ENCODE measurements at regions not wholly inside any gene's neighbourhood (a gene's known extent, or its start where the extent isn't known, plus 50 kb on each side); places are given as distances from the start of the nearest gene placed in this dataset.

- DNase-seq (ENCODE audit: low read depth in 4 of 4, low spot score in 3 of 4) = no peak
These were observed 309.7 kb upstream of the PLET1 start for GRCh38 chr11:112570333-112570732.

DNA sequence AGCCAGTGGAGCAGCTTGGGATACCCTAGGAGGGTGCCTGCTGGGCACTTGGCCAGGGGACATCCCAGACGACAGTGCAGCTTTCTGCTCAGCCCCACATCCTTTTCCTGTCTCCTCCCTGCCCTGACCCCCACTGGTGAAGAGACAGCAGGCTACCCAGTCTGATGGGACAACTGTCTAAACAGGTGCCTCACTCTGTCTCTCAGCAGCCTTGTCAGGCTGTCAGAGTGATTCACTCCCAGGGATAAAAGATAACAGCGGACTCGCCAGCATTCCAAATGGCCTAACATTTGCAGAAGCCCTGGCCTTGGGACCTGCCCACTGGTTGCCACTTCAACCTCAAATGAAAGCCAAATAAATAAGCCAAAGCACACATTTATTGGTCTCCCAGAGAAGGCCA, 318.6 kb upstream of the PLET1 start:
- no peak for DNase-seq (ENCODE audit: low read depth in 4 of 4, low spot score in 3 of 4)

- no peak for DNase-seq (ENCODE audit: low read depth in 4 of 4, low spot score in 3 of 4)
These were observed 320.2 kb upstream of the PLET1 start for GRCh38 chr11:112580864-112581263.

- DNase-seq (ENCODE audit: low read depth in 4 of 4, low spot score in 3 of 4) = no peak
These were observed 321.1 kb upstream of the PLET1 start for GRCh38 chr11:112581747-112582146.

GRCh38 chr11:112582366-112582765, 321.7 kb upstream of the PLET1 start:
- DNase-seq (ENCODE audit: low read depth in 4 of 4, low spot score in 3 of 4) = no peak

GRCh38 chr11:112583261-112583893, 322.7 kb upstream of the PLET1 start:
- DNase-seq (ENCODE audit: low read depth in 4 of 4, low spot score in 3 of 4) = no peak

DNA sequence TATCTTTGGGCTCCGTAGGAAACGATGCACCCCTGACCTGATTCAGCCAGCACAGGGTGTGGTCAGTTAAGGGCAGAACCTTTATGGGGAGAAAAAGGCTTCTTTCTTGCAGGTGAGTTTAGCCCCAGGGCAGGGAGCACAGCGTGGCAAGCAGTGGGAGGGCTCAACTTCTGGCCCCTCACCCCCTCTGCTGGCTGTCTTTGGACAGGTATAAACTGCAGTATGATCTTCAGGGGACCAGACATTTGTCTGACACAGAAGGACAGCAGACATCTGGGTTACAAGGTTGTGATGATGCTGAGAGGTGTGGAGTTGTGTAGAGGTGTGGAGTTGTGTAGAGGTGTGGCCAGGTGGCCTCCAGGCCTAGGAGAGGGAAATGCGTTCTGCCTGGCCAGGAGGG, 324.0 kb upstream of the PLET1 start:
- no peak for DNase-seq (ENCODE audit: low read depth in 4 of 4, low spot score in 3 of 4)

DNA sequence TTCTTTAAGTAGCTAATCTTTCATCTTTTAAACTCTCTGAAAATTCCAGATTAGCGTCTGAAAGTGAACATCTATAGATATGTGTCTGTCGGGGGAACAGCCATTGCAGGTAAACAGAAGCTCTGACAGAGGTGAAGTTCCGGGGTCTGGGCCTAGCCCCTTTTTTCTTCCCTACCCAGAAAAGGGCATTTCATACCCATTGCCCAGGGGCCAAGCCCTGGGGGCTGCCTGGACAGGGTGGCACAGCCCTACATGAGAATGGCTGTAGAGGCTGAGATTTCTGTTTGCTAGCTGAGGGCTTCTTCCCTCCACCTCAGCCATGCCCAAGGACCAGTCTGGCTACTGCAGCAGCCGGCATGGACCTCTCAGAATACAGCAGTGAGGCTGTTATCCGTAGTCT, 327.0 kb upstream of the PLET1 start:
- no peak for DNase-seq (ENCODE audit: low read depth in 4 of 4, low spot score in 3 of 4)

- peak; percentile 69 to 84 (median 80) for DNase-seq (ENCODE audit: low read depth in 4 of 4, low spot score in 3 of 4)
These were observed 327.6 kb upstream of the PLET1 start for GRCh38 chr11:112588252-112588694.

DNA sequence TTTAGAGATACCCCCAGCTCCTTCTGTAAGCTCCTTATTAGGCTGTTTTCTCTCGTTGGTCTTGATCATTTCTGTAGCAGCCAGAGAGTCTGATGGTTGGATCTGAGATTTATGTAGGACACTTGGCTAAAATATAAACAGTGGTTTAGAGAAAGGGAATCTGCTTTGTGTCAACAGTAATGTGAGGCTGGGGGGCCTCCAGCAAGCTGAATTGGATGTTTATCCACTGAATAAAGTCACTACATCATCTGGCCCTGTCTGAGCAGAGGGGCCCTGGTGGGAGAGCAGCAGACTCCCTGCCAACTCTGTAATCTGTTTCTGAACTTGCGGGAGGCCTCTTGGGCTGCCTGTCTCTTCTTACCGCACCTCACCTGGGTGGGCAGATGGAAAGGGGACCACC, 328.5 kb upstream of the PLET1 start:
- no peak for DNase-seq (ENCODE audit: low read depth in 4 of 4, low spot score in 3 of 4)

DNA sequence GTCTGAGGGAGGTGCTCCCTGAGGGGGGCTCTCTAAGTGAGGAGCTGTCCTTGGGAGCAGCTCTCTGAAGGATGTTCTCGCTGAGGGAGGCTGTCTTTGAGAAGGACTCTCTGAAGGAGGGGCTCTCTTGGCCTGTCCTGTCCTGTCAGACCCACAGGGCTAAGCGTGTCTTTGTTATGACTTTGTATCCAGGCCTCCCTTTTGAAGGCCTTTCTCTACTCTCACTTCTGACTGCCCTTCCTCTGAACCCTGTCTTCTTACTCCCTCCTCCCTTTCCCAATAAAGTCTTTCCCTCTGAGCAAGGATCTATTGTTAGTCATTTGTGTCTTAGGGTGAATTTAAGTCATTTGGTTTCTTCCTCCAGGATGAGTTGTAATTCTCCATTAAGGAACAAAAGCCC, 330.1 kb upstream of the PLET1 start:
- no peak for DNase-seq (ENCODE audit: low read depth in 4 of 4, low spot score in 3 of 4)

- no peak for DNase-seq (ENCODE audit: low read depth in 4 of 4, low spot score in 3 of 4)
These were observed 332.8 kb upstream of the PLET1 start for GRCh38 chr11:112593440-112593839.

- no peak for DNase-seq (ENCODE audit: low read depth in 4 of 4, low spot score in 3 of 4)
These were observed 335.7 kb upstream of the PLET1 start for GRCh38 chr11:112596324-112596723.

DNA sequence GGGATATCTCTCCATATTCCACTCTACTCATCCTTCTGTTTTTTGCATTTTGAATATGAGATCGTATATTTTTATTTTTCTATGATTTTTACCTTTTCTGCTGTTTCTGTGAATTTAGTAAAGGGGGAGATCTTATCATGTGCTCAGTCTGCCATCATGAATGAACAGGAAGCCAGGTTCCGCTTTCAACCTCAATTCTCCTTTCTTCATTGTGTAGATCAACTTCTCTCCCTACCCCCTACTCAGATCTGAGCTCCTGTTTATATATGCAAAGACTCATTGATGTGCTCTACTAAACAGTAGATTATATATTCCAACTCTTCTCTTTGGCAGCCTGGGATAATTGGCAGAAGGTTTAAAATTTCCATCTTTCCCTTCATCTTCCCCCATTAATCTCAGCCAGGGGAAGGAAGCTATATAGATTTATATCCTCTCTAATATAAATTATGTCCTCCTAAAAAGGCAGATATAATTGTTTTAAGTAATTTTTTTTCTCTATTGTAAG, 336.7 kb upstream of the PLET1 start:
- DNase-seq (ENCODE audit: low read depth in 4 of 4, low spot score in 3 of 4) = no peak

GRCh38 chr11:112599265-112599664, 338.6 kb upstream of the PLET1 start:
- DNase-seq (ENCODE audit: low read depth in 4 of 4, low spot score in 3 of 4) = no peak

DNA sequence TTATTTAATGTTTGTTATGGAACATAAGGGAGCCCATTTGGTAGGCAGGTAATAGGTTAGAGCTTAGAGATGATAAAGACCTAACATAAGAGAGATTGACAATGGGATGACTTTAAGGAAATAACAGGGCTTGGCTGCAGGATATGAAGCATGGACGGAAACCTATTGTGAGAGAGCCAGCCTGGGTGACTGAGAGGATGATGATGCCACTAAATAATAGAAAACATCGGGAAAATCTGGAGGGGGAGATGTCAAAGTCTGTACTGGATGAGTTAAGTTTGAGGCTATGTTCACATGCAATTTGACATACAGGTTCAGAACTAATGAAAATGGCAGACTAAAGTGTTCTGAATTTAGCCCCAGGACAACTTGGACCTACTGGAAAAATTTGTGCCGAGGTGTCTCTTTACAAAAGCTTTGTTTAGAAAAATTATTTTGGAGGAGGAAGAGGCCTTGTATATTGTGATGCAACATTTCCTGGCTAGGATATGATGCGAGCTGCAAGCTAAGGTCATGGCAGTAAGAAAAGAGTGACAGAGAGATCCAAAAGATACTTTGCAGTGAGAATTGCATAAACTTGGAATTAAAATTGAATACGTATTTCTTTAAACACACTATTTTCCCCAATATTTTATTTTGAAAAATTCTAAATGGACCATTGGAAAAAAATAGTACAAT, 339.3 kb upstream of the PLET1 start:
- DNase-seq (ENCODE audit: low read depth in 4 of 4, low spot score in 3 of 4) = no peak

DNA sequence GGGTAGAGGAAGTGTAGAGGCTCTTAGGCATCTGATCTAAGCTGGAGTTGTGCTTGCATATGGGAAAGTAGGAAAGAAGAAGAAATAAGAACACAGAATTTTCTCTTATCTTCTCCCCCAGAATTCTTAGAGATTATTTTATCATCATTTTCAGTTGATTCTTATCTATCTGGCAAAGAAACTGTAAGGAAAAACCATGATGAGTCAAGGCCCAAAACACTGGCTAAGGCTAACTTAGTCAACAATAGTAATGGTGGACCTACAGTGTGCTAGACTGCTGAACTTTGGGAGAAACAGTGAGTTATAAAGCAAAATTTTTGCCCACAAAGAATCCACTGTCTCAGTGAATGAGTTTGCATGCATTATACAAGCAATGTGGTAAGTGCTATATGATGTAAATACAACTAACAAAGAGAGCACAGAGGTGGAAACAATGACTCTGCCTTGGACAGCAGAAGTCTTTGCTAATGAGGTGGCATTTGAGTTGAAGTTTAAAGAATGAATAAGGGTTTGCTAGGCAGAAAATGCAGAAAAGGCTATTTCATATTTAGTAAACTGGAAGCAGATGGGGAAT, 344.5 kb upstream of the PLET1 start:
- no peak for DNase-seq (ENCODE audit: low read depth in 4 of 4, low spot score in 3 of 4)

DNA sequence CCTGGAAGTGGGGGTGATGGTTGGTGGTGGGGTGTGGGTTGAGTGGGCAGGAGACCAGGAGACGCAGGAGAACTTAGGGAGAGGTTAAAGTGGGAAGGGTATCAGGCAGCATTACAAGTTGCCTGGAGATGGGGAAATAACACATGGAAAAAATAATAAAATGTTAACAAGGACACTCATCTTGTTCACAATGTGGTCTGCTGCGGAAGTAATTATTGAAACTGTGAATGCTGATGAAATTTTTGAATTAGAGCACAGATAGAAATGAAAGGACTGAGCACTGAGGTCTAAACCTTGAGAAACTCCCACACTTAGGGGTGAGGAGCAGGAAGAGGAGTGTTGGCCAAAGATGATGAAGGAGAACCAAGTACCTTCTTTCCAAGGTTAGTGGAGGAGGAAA, 346.0 kb upstream of the PLET1 start:
- no peak for DNase-seq (ENCODE audit: low read depth in 4 of 4, low spot score in 3 of 4)

- no peak for DNase-seq (ENCODE audit: low read depth in 4 of 4, low spot score in 3 of 4)
These were observed 347.8 kb upstream of the PLET1 start for GRCh38 chr11:112608509-112608908.

DNA sequence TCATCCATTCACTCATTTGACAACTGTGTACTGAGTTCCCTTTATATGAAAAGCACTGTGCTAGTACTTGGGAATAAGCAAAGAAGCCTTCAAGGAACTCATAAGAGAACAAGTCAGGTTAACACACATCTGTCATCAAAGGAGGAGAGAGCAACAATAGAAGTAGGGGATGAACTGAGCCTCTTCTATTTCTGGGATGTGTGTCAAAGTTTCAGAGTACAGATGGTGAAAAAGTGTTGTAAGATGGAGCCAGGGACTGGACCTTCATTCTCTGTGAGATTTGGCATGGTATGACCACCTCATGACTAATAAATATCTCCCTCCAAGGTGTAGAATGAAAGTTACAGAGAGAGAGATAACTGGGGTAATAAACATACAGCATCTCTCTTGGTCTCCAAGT, 349.8 kb upstream of the PLET1 start:
- no peak for DNase-seq (ENCODE audit: low read depth in 4 of 4, low spot score in 3 of 4)

DNA sequence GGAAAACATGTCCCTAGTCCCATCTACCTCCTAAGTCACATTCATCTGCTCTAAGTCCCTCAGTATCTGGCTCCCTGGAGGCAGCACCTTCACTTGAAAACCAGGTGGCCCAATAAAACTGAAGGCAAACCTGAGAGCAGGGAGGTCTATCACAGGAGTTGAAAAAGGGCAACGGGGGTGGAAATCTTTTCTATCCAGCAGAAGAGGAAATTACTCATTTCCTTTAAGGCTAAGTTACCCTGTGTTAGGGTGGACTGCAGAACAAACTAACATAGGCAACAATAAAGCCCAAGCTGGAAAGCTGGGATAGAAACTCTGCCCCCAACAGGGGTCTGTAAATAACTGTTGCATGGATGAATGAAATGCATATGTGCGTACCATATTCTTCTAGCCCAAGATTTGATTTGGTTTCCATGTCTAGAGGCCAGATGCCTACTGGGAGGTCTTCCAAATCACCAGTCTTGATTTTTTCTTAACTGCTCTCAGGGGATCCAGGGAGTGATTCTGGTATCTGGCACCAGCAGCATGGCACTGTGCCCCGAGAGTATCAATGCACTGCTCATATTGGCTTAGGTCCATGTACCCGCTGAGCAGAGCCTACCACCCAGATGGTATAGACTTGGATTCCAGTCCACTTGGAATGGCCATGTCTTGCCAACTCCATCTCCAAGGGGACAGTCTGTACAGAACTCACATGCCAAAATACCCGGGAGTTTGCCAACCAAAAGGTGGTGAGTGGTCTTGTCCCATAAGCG, 350.0 kb upstream of the NCAM1 start:
- DNase-seq (ENCODE audit: low read depth in 4 of 4, low spot score in 3 of 4) = no peak
